GM18951 (cell line): ENCODE measurements at regions not wholly inside any gene's neighbourhood (a gene's known extent, or its start where the extent isn't known, plus 50 kb on each side); places are given as distances from the start of the nearest gene placed in this dataset.

Experiments used
- POLR2A ChIP-seq: IDR thresholded peaks from 4 replicates; pipeline ENCODE4 v1.6.1; 2011; ENCODE audit warnings: mild to moderate bottlenecking; ENCODE audit not compliant: insufficient read length, insufficient read depth; ENCODE audit errors: extremely low read depth
- in situ Hi-C: fragments of 300-500 bp; cut with MboI; formaldehyde crosslinking; loops from one replicate; pipeline ENCODE4 v1.12.0; 2022; ENCODE audit warnings: low sequenced_read_pairs, mixed read lengths, inconsistent platforms; ENCODE audit not compliant: unreplicated experiment

- in situ Hi-C loops, result no loop called here
- TF ChIP-seq POLR2A, result no peak
Observed at GRCh38 chr10:130656582-130657133, 520.5 kb downstream of the GLRX3 start.

GRCh38 chr10:130658687-130659290 lies 522.6 kb downstream of the GLRX3 start:
- in situ Hi-C loops, result no loop called here

GRCh38 chr10:130659528-130659927 lies 523.3 kb downstream of the GLRX3 start:
- TF ChIP-seq POLR2A, result no peak
- in situ Hi-C loops, result no loop called here

More at GRCh38 chr10:130658687-130659290, 522.6 kb downstream of the GLRX3 start:
- no peak for TF ChIP-seq POLR2A

GRCh38 chr10:130660266-130660665 lies 524.1 kb downstream of the GLRX3 start:
- TF ChIP-seq POLR2A, result no peak
- in situ Hi-C loops, result no loop called here

- TF ChIP-seq POLR2A, result no peak
- in situ Hi-C loops, result no loop called here
Observed at GRCh38 chr10:130661419-130661818, 525.2 kb downstream of the GLRX3 start.

GRCh38 chr10:130662775-130663174 lies 526.6 kb downstream of the GLRX3 start:
- in situ Hi-C loops, result no loop called here
- no peak for TF ChIP-seq POLR2A

- TF ChIP-seq POLR2A, result no peak
- in situ Hi-C loops, result no loop called here
Observed at GRCh38 chr10:130664526-130664925, 528.3 kb downstream of the GLRX3 start.

- in situ Hi-C loops, result no loop called here
- no peak for TF ChIP-seq POLR2A
Observed at GRCh38 chr10:130666215-130666614, 530.0 kb downstream of the GLRX3 start.

GRCh38 chr10:130686689-130687300 lies 550.6 kb downstream of the GLRX3 start:
- TF ChIP-seq POLR2A, result no peak
- in situ Hi-C loops, result no loop called here

GRCh38 chr10:130687566-130687965 lies 551.4 kb downstream of the GLRX3 start:
- no peak for TF ChIP-seq POLR2A
- in situ Hi-C loops, result no loop called here

- in situ Hi-C loops, result no loop called here
- no peak for TF ChIP-seq POLR2A
Observed at GRCh38 chr10:130689743-130690626, 553.8 kb downstream of the GLRX3 start.

- TF ChIP-seq POLR2A, result no peak
- in situ Hi-C loops, result no loop called here
Observed at GRCh38 chr10:130691776-130692175, 555.6 kb downstream of the GLRX3 start.

GRCh38 chr10:130696870-130697269 lies 560.7 kb downstream of the GLRX3 start:
- in situ Hi-C loops, result no loop called here
- TF ChIP-seq POLR2A, result no peak
